Esophagus muscularis mucosa (tissue), 4 donors: ENCODE measurements at regions not wholly inside any gene's neighbourhood (a gene's known extent, or its start where the extent isn't known, plus 50 kb on each side); places are given as distances from the start of the nearest gene placed in this dataset.
"Not testable (repeated sequence)": the region's sequence is repeated elsewhere in the genome, so short reads cannot be mapped to it uniquely, and the experiment has no call there.

Experiments
- DNase-seq: peaks from one replicate; pipeline ENCODE4 v3.0.0-alpha.2; 2017; ENCODE audit errors: extremely low spot score
- H3K27ac ChIP-seq, 4 donors: fragments of 200-600 bp; sonication (generic); replicated peaks in 1 of 4; 1 replicate in 3 of 4; 2 replicates in 1 of 4; pipeline ENCODE4 v1.5.1; 2016 to 2019; ENCODE audit warnings: mild to moderate bottlenecking in 1 of 4
- H3K27me3 ChIP-seq, 4 donors: fragments of 200-600 bp; sonication (generic); one replicate each; pipeline versions ENCODE4 v1.5.1 to v1.6.0; 2016 to 2019
- H3K36me3 ChIP-seq, 4 donors: fragments of 200-600 bp; sonication (generic); one replicate each; pipeline ENCODE4 v1.5.1; 2016 to 2019
- H3K4me1 ChIP-seq, 4 donors: fragments of 200-600 bp; sonication (generic); one replicate each; pipeline ENCODE4 v1.5.1; 2016 to 2019
- H3K4me3 ChIP-seq, 4 donors: fragments of 200-600 bp; sonication (generic); 1 replicate in 2 of 4; 2 replicates in 2 of 4; pipeline ENCODE4 v1.5.1; 2016 to 2019; ENCODE audit warnings: mild to moderate bottlenecking in 4 of 4, moderate library complexity in 1 of 4
- H3K9me3 ChIP-seq, 4 donors: fragments of 200-600 bp; sonication (generic); 1 replicate in 3 of 4; 2 replicates in 1 of 4; pipeline ENCODE4 v1.5.1; 2016 to 2019
- CTCF ChIP-seq, 3 experiments: fragments of 200-600 bp in 2 of 3; fragments of 450-650 bp in 1 of 3; sonication (generic) in 2 of 3; IDR thresholded peaks; one replicate each; pipeline ENCODE4 v1.5.1; 2017 to 2019; ENCODE audit warnings: antibody characterized with exemption in 3 of 3, mild to moderate bottlenecking in 2 of 3, moderate library complexity in 1 of 3
- EP300 ChIP-seq: sonication (generic); formaldehyde crosslinking; IDR thresholded peaks from one replicate; pipeline ENCODE4 v1.6.1; 2017; ENCODE audit warnings: antibody characterized with exemption
- POLR2A ChIP-seq: fragments of 450-650 bp; IDR thresholded peaks from one replicate; pipeline ENCODE4 v1.6.1; 2017; ENCODE audit warnings: antibody characterized with exemption, moderate library complexity, mild to moderate bottlenecking, low read depth
- POLR2AphosphoS5 ChIP-seq, 2 donors: sonication (generic); formaldehyde crosslinking; IDR thresholded peaks; one replicate each; pipeline ENCODE4 v1.6.1; 2017; ENCODE audit warnings: antibody characterized with exemption in 2 of 2
- WGBS: methylation state at CpG from one replicate; pipeline ENCODE4 v1.1.5; 2018; 5-methylcytosine and 5-hydroxymethylcytosine counted together
- intact Hi-C: fragments of 100-400 bp; cut with DNase I; formaldehyde crosslinking; loops from one replicate; pipeline ENCODE4 v1.15.1; 2023

DNA sequence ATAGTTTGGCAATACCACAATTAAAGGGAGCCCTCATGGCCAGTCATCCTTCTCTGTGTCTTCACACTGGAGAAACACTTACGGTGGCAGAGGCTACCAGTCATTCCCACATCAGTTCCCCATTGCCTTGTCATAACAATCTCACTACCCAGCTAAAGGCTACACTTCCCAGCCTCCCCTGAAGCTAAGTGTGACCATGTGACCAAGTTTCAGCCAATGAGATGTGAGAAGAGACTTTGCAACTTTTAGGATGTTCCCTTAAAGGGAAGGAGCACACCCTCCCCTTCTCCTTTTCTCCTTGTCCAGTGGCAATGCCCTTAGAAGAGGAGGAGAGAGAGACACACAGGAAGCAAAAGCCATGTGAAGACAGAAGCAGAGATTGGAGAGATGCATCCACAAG is 89.0 kb upstream of the RAB12 start:
- Histone ChIP-seq H3K27me3 (peaks cover 0 to 17% (median 0%) of the 10 kb centered on the region in 4 donors), H3K4me3 (no peak overlapping the region), H3K4me1 (no peaks in the 10 kb centered on the region), H3K9me3 (peaks cover 0 to 15% (median 6%) of the 10 kb centered on the region in 4 donors), H3K36me3 (no peaks in the 10 kb centered on the region), H3K27ac (no peak overlapping the region)
- intact Hi-C loops: no loop called here
- 70% methylated on average over 1 of the region's 1 CpG for WGBS
- TF ChIP-seq CTCF (IDR thresholded peaks at IDR 0.05) (no peak), POLR2AphosphoS5 (IDR thresholded peaks at IDR 0.05) (no peak), POLR2A (no peak), EP300 (no peak)
- no peak for DNase-seq

DNA sequence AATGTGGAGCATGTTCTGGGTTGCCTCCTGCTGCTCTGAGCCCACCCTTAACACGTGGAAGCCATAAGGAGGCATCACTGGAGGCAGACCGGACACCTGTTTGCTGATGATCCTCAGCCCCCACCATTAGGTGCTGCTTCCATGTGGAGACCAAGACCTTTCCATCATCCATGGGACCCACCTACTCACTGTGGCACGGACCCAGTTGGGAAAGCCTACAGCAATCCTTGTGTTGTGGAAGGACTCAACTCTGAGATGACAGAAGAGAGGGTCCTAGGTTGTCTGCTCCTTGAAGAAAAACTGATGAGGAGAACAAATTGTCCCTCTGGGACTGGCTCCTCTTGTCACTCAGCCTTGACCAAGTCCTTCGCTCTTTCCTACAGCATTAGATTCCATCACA is 86.5 kb upstream of the RAB12 start:
- Histone ChIP-seq H3K4me3 (no peak overlapping the region), H3K27ac (no peak overlapping the region), H3K27me3 (peaks cover 0 to 14% (median 0%) of the 10 kb centered on the region in 4 donors), H3K36me3 (no peaks in the 10 kb centered on the region), H3K4me1 (no peaks in the 10 kb centered on the region), H3K9me3 (peaks cover 0 to 15% (median 6%) of the 10 kb centered on the region in 4 donors)
- 85% methylated on average over 4 of the region's 4 CpGs for WGBS
- DNase-seq: peak; percentile 90
- TF ChIP-seq POLR2AphosphoS5 (IDR thresholded peaks at IDR 0.05): no peak
- TF ChIP-seq EP300: no peak
- no peak for TF ChIP-seq POLR2A
- TF ChIP-seq CTCF (IDR thresholded peaks at IDR 0.05): no peak
- intact Hi-C loops: no loop called here

DNA sequence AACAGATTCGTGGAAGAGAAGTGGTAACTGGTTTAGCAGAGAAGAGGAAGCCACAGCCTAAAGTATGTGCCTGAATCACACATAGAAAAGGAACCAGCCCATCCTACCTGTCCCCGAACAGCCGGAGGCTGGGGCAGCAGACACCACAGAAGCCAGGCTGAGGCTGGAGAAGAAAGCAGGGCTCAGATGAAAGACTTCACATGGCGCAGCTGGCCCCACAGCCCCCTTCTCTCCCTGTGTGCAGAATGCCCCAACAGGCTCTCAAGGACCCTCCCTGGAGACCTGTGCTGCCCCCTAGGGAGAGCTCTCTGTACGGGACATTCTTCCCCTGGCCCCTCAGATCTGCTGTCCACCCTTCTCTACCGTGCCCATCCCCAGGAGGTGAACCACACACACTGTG is 83.5 kb upstream of the RAB12 start:
- DNase-seq: no peak
- intact Hi-C loops: no loop called here
- Histone ChIP-seq H3K27me3 (peaks cover 0 to 14% (median 0%) of the 10 kb centered on the region in 4 donors), H3K4me1 (no peaks in the 10 kb centered on the region), H3K9me3 (peaks cover 0 to 20% (median 11%) of the 10 kb centered on the region in 4 donors), H3K4me3 (no peak overlapping the region), H3K27ac (no peak overlapping the region), H3K36me3 (no peaks in the 10 kb centered on the region)
- TF ChIP-seq POLR2A (no peak), EP300 (no peak), CTCF (IDR thresholded peaks at IDR 0.05) (no peak), POLR2AphosphoS5 (IDR thresholded peaks at IDR 0.05) (no peak)
- WGBS: 53% methylated on average over 6 of the region's 6 CpGs

DNA sequence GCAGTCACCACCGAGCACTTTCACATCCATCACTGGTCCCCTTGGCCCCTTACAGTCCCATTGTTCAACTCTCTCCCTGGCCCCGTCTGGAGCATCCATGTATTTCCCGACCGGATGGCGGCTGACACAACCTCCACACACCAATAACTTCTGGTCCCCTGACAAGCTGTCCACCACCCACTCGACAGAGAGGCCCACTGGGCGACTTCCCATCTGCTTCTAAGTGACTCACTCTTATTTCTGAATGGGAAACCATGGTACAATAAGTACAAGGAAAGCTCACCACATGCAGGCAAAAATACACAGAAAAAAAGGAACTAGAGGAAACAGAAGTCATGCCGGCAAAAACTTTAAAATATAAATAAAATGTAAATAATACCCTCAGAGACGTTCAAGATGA is 82.9 kb upstream of the RAB12 start:
- Histone ChIP-seq H3K27me3 (peaks cover 0 to 14% (median 0%) of the 10 kb centered on the region in 4 donors), H3K27ac (no peak overlapping the region), H3K9me3 (peaks cover 0 to 22% (median 14%) of the 10 kb centered on the region in 4 donors), H3K4me3 (no peak overlapping the region), H3K36me3 (no peaks in the 10 kb centered on the region), H3K4me1 (no peaks in the 10 kb centered on the region)
- 66% methylated on average over 9 of the region's 9 CpGs for WGBS
- DNase-seq: no peak
- TF ChIP-seq POLR2A: no peak
- TF ChIP-seq POLR2AphosphoS5 (IDR thresholded peaks at IDR 0.05): no peak
- intact Hi-C loops: no loop called here

DNA sequence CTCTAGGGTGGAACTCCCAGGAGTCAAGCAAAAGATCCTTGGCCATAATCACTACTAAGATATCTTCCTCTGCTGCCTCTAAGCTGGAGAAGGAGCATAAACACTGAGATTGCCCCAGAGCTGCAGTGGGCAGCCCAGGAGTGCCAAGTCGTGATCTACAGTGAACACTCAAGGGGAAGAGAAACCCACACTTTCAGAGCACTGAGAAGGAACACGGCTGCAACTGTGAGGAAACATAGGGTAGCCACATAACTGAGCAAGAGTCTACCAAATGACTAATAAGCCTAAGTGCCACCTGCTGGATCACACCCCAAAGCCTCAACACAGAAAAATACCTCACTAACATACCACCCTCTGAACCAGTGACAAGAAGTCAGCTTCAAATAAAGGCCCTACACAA is 79.6 kb upstream of the RAB12 start:
- intact Hi-C loops: no loop called here
- 74% methylated on average over 2 of the region's 2 CpGs for WGBS
- H3K27ac ChIP-seq: no peak overlapping the region

GRCh38 chr18:8531084-8531483 is 78.2 kb upstream of the RAB12 start:
- H3K4me3 ChIP-seq, H3K27me3 ChIP-seq, intact Hi-C loops, H3K4me1 ChIP-seq, H3K36me3 ChIP-seq, DNase-seq, H3K27ac ChIP-seq: not testable (repeated sequence)
- H3K9me3 ChIP-seq: peaks cover 0 to 40% (median 25%) of the 10 kb centered on the region in 4 donors
- WGBS: 88% methylated on average over 2 of the region's 2 CpGs

More for the DNA sequence above, 79.6 kb upstream of the RAB12 start:
- H3K4me1 ChIP-seq: no peaks in the 10 kb centered on the region
- H3K36me3 ChIP-seq: no peaks in the 10 kb centered on the region
- H3K9me3 ChIP-seq: peaks cover 0 to 40% (median 25%) of the 10 kb centered on the region in 4 donors
- H3K27me3 ChIP-seq: peaks cover 0 to 11% (median 0%) of the 10 kb centered on the region in 4 donors
- no peak overlapping the region for H3K4me3 ChIP-seq
- TF ChIP-seq POLR2AphosphoS5 (IDR thresholded peaks at IDR 0.05) (no peak), CTCF (IDR thresholded peaks at IDR 0.05) (no peak), POLR2A (no peak), EP300 (no peak)
- DNase-seq: no peak
